ENCODE measurements at regions not wholly inside any gene's neighbourhood (a gene's known extent, or its start where the extent isn't known, plus 50 kb on each side); places are given as distances from the start of the nearest gene placed in this dataset.

- no peak for TF ChIP-seq EP300 (IDR thresholded peaks at IDR 0.05)
- TF ChIP-seq CTCF (IDR thresholded peaks at IDR 0.05) = no peak
- TF ChIP-seq POLR2A (IDR thresholded peaks at IDR 0.05) = no peak
Observed at GRCh38 chr16:80144191-80144590, 396.6 kb upstream of the DYNLRB2 start.
